ENCODE measurements at regions not wholly inside any gene's neighbourhood (a gene's known extent, or its start where the extent isn't known, plus 50 kb on each side); places are given as distances from the start of the nearest gene placed in this dataset.

DNA sequence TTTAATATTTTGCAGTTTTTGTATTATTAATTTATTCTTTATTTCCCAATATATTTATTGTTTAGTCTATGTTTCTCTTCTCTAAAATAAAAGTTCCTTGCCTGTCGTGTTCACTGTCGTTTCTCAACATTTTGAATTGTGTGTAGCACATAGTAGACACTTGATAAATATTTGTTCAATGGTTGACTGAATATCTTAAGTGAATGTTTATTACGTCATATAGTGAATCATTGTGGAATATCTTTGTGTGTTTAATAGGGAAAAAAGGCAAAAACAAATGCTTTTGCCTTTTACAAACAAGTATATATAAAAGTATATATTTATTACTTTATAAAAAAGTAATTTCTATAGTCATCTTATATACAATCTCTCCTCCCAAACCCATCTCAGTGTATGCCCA, 572.3 kb downstream of the EPHA3 start:
- no peaks in the 10 kb centered on the region for H3K9me3 ChIP-seq (ENCODE audit: control insufficient read depth in 2 of 2, insufficient read depth in 1 of 2, low read depth in 1 of 2, low read length in 1 of 2)
- H3K27me3 ChIP-seq (ENCODE audit: control insufficient read depth in 1 of 2, insufficient read depth in 2 of 2, low read length in 2 of 2), result no peaks in the 10 kb centered on the region
- H3K4me1 ChIP-seq (ENCODE audit: control insufficient read depth in 2 of 2, insufficient read depth in 2 of 2, low read length in 1 of 2), result no peaks in the 10 kb centered on the region
- 67 to 73% methylated on average over 3 of the region's 3 CpGs for WGBS, 2 donors
- no peak overlapping the region for H3K27ac ChIP-seq (ENCODE audit: low read depth in 2 of 2, low read length in 1 of 2)
- H3K36me3 ChIP-seq (ENCODE audit: control insufficient read depth in 2 of 2, insufficient read depth in 2 of 2, low read length in 1 of 2), result no peaks in the 10 kb centered on the region
- H3K4me3 ChIP-seq (ENCODE audit: low read depth in 1 of 2, low read length in 2 of 2), result no peak overlapping the region

DNA sequence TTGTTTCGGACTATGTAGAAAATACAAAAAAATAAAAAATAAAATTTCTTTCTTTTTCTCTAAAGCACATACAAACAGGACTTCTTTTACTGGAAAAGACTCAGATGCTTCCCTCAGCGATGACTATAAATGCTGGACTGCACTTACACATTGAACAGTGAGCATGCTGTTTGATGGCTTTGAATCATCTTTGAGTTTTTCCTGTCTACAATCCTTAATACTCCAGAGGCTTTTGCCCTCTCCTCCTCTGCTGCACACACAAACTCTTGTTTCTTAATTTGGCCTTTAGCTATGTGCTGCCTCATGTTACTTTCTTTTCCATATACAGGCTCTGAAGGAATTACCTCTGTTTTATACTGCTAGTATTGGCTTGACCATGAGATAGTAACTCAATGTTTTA, 575.1 kb downstream of the EPHA3 start:
- H3K36me3 ChIP-seq (ENCODE audit: control insufficient read depth in 2 of 2, insufficient read depth in 2 of 2, low read length in 1 of 2), result no peaks in the 10 kb centered on the region
- no peak overlapping the region for H3K4me3 ChIP-seq (ENCODE audit: low read depth in 1 of 2, low read length in 2 of 2)
- no peaks in the 10 kb centered on the region for H3K27me3 ChIP-seq (ENCODE audit: control insufficient read depth in 1 of 2, insufficient read depth in 2 of 2, low read length in 2 of 2)
- H3K27ac ChIP-seq (ENCODE audit: low read depth in 2 of 2, low read length in 1 of 2), result no peak overlapping the region
- H3K4me1 ChIP-seq (ENCODE audit: control insufficient read depth in 2 of 2, insufficient read depth in 2 of 2, low read length in 1 of 2), result no peaks in the 10 kb centered on the region
- H3K9me3 ChIP-seq (ENCODE audit: control insufficient read depth in 2 of 2, insufficient read depth in 1 of 2, low read depth in 1 of 2, low read length in 1 of 2), result no peaks in the 10 kb centered on the region
- WGBS, 2 donors, result 82 to 91% methylated on average over 2 of the region's 2 CpGs

- 95 to 97% methylated on average over 1 of the region's 1 CpG for WGBS, 2 donors
- no peaks in the 10 kb centered on the region for H3K36me3 ChIP-seq (ENCODE audit: control insufficient read depth in 2 of 2, insufficient read depth in 2 of 2, low read length in 1 of 2)
- H3K9me3 ChIP-seq (ENCODE audit: control insufficient read depth in 2 of 2, insufficient read depth in 1 of 2, low read depth in 1 of 2, low read length in 1 of 2), result peaks cover 0 to 2% of the 10 kb centered on the region in 2 donors
- H3K4me3 ChIP-seq (ENCODE audit: low read depth in 1 of 2, low read length in 2 of 2), result no peak overlapping the region
- H3K4me1 ChIP-seq (ENCODE audit: control insufficient read depth in 2 of 2, insufficient read depth in 2 of 2, low read length in 1 of 2), result no peaks in the 10 kb centered on the region
- H3K27me3 ChIP-seq (ENCODE audit: control insufficient read depth in 1 of 2, insufficient read depth in 2 of 2, low read length in 2 of 2), result no peaks in the 10 kb centered on the region
- no peak overlapping the region for H3K27ac ChIP-seq (ENCODE audit: low read depth in 2 of 2, low read length in 1 of 2)
These were observed 578.3 kb downstream of the EPHA3 start for GRCh38 chr3:89685731-89686130.

DNA sequence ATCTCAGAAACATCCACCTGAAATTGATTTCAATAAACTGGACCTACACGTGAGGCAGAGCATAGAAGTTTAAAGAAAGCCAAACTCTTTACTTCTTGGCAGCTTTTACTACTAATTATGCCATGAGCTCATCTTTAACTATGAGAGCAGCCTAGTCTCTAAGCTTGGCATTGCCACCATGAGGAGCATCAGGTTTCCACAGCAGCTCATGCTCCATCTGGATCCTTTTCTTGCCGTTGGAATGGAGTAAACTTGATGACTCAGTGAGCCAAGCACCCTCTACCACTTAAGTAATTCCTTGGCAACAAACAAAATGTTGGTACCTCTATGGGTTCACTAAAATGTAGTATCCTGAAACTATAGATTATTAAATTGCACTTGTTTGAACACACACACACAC, 583.2 kb downstream of the EPHA3 start:
- H3K4me1 ChIP-seq (ENCODE audit: control insufficient read depth in 2 of 2, insufficient read depth in 2 of 2, low read length in 1 of 2), result no peaks in the 10 kb centered on the region
- H3K27ac ChIP-seq (ENCODE audit: low read depth in 2 of 2, low read length in 1 of 2), result no peak overlapping the region
- H3K27me3 ChIP-seq (ENCODE audit: control insufficient read depth in 1 of 2, insufficient read depth in 2 of 2, low read length in 2 of 2), result no peaks in the 10 kb centered on the region
- no peak overlapping the region for H3K4me3 ChIP-seq (ENCODE audit: low read depth in 1 of 2, low read length in 2 of 2)
- peaks cover 0 to 2% of the 10 kb centered on the region in 2 donors for H3K9me3 ChIP-seq (ENCODE audit: control insufficient read depth in 2 of 2, insufficient read depth in 1 of 2, low read depth in 1 of 2, low read length in 1 of 2)
- H3K36me3 ChIP-seq (ENCODE audit: control insufficient read depth in 2 of 2, insufficient read depth in 2 of 2, low read length in 1 of 2), result no peaks in the 10 kb centered on the region
- 39 to 51% methylated on average over 2 of the region's 2 CpGs for WGBS, 2 donors

GRCh38 chr3:89692601-89693000, 585.2 kb downstream of the EPHA3 start:
- H3K4me3 ChIP-seq (ENCODE audit: low read depth in 1 of 2, low read length in 2 of 2), result no peak overlapping the region
- no peaks in the 10 kb centered on the region for H3K4me1 ChIP-seq (ENCODE audit: control insufficient read depth in 2 of 2, insufficient read depth in 2 of 2, low read length in 1 of 2)
- H3K27ac ChIP-seq (ENCODE audit: low read depth in 2 of 2, low read length in 1 of 2), result no peak overlapping the region
- no peaks in the 10 kb centered on the region for H3K27me3 ChIP-seq (ENCODE audit: control insufficient read depth in 1 of 2, insufficient read depth in 2 of 2, low read length in 2 of 2)
- 52 to 73% methylated on average over 1 of the region's 1 CpG for WGBS, 2 donors
- H3K36me3 ChIP-seq (ENCODE audit: control insufficient read depth in 2 of 2, insufficient read depth in 2 of 2, low read length in 1 of 2), result no peaks in the 10 kb centered on the region
- H3K9me3 ChIP-seq (ENCODE audit: control insufficient read depth in 2 of 2, insufficient read depth in 1 of 2, low read depth in 1 of 2, low read length in 1 of 2), result peaks cover 0 to 4% of the 10 kb centered on the region in 2 donors

DNA sequence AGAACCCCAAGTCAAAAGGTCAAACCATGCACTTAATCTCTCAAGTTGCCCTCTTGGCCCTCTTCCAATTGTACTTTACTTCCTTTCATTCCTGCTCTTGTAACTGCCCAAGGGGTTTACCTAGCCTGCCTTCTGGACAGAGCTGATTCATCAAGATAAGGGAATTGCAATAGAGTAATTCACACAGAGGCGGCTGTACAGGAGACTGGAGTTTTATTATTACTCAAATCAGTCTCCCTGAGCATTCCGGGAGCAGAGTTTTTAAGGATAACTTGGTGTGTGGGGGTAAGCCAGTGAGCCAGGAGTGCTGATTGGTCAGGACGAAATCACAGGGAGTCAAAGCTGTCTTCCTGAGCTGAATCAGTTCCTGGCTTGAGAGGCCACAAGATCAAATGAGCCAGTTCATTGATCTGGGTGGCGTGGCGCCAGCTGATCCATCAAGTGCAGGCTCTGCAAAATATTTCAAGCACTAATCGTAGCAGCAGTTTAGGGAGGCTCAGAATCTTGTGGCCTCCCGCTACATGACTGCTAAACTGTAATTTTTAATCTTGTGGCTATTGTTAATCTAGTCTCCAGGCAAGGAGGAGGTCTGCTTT, 590.0 kb downstream of the EPHA3 start:
- Histone ChIP-seq H3K36me3 (ENCODE audit: control insufficient read depth in 2 of 2, insufficient read depth in 2 of 2, low read length in 1 of 2) (no peaks in the 10 kb centered on the region), H3K4me1 (ENCODE audit: control insufficient read depth in 2 of 2, insufficient read depth in 2 of 2, low read length in 1 of 2) (no peaks in the 10 kb centered on the region), H3K27me3 (ENCODE audit: control insufficient read depth in 1 of 2, insufficient read depth in 2 of 2, low read length in 2 of 2) (no peaks in the 10 kb centered on the region), H3K9me3 (ENCODE audit: control insufficient read depth in 2 of 2, insufficient read depth in 1 of 2, low read depth in 1 of 2, low read length in 1 of 2) (peaks cover 0 to 4% of the 10 kb centered on the region in 2 donors), H3K4me3 (ENCODE audit: low read depth in 1 of 2, low read length in 2 of 2) (no peak overlapping the region), H3K27ac (ENCODE audit: low read depth in 2 of 2, low read length in 1 of 2) (no peak overlapping the region)
- 79 to 85% methylated on average over 7 of the region's 7 CpGs for WGBS, 2 donors

DNA sequence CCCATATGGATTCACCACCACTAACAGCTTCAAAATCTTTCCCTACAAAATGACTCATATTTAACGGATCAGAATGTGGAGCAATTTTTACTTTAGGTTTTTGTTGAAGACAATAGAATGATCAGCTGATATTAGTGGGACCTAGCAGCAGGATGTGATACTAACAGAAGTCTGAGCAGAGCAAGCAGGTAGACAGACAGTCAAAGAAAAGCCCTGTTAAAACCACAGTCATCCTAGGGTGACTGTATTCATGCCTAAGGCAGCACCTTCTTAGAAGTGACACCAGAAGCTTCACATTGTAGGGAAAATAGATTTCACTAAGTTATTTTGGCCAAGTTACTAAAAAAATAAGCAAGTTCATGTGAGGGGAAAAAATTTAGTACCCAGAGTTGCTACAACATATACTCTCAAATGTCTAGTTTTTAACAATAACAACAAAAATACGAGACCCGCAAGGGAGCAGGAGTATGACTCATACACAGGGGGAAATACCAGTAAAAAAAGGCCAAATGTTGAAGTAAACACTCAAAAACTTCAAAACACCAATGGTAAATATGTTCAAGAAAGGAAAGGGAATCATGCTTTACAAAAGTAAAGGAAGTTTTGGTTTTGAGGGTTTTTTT, 590.9 kb downstream of the EPHA3 start:
- H3K4me1 ChIP-seq (ENCODE audit: control insufficient read depth in 2 of 2, insufficient read depth in 2 of 2, low read length in 1 of 2), result no peaks in the 10 kb centered on the region
- peaks cover 0 to 4% of the 10 kb centered on the region in 2 donors for H3K9me3 ChIP-seq (ENCODE audit: control insufficient read depth in 2 of 2, insufficient read depth in 1 of 2, low read depth in 1 of 2, low read length in 1 of 2)
- H3K27ac ChIP-seq (ENCODE audit: low read depth in 2 of 2, low read length in 1 of 2), result no peak overlapping the region
- H3K4me3 ChIP-seq (ENCODE audit: low read depth in 1 of 2, low read length in 2 of 2), result no peak overlapping the region
- no peaks in the 10 kb centered on the region for H3K36me3 ChIP-seq (ENCODE audit: control insufficient read depth in 2 of 2, insufficient read depth in 2 of 2, low read length in 1 of 2)
- no peaks in the 10 kb centered on the region for H3K27me3 ChIP-seq (ENCODE audit: control insufficient read depth in 1 of 2, insufficient read depth in 2 of 2, low read length in 2 of 2)
- WGBS, 2 donors, result 87 to 94% methylated on average over 3 of the region's 3 CpGs

- no peaks in the 10 kb centered on the region for H3K27me3 ChIP-seq (ENCODE audit: control insufficient read depth in 1 of 2, insufficient read depth in 2 of 2, low read length in 2 of 2)
- 77 to 85% methylated on average over 4 of the region's 4 CpGs for WGBS, 2 donors
- peaks cover 4% of the 10 kb centered on the region in 2 donors for H3K9me3 ChIP-seq (ENCODE audit: control insufficient read depth in 2 of 2, insufficient read depth in 1 of 2, low read depth in 1 of 2, low read length in 1 of 2)
- H3K36me3 ChIP-seq (ENCODE audit: control insufficient read depth in 2 of 2, insufficient read depth in 2 of 2, low read length in 1 of 2), result no peaks in the 10 kb centered on the region
- no peaks in the 10 kb centered on the region for H3K4me1 ChIP-seq (ENCODE audit: control insufficient read depth in 2 of 2, insufficient read depth in 2 of 2, low read length in 1 of 2)
- no peak overlapping the region for H3K4me3 ChIP-seq (ENCODE audit: low read depth in 1 of 2, low read length in 2 of 2)
- H3K27ac ChIP-seq (ENCODE audit: low read depth in 2 of 2, low read length in 1 of 2), result no peak overlapping the region
These were observed 591.8 kb downstream of the EPHA3 start for GRCh38 chr3:89699229-89699628.

DNA sequence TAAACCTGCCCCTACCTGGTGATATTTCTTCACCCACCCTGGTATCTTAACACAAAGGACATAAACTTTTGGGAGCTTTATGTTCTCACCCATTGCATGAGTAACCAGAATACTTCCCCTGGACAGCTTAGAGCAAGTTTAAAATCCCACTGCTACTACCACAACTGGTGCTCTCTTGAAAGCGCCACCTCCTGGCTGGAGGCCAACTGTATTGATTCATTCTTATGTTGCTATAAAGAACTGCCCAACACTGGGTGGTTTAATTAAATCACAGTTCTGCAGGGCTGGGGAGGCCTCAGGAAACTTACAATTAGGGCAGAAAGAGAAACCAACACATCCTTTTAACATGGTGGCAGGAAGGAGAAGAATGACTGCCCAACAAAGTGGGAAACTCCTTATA, 592.4 kb downstream of the EPHA3 start:
- no peaks in the 10 kb centered on the region for H3K4me1 ChIP-seq (ENCODE audit: control insufficient read depth in 2 of 2, insufficient read depth in 2 of 2, low read length in 1 of 2)
- peaks cover 4% of the 10 kb centered on the region in 2 donors for H3K9me3 ChIP-seq (ENCODE audit: control insufficient read depth in 2 of 2, insufficient read depth in 1 of 2, low read depth in 1 of 2, low read length in 1 of 2)
- H3K36me3 ChIP-seq (ENCODE audit: control insufficient read depth in 2 of 2, insufficient read depth in 2 of 2, low read length in 1 of 2), result no peaks in the 10 kb centered on the region
- H3K27me3 ChIP-seq (ENCODE audit: control insufficient read depth in 1 of 2, insufficient read depth in 2 of 2, low read length in 2 of 2), result no peaks in the 10 kb centered on the region
- no peak overlapping the region for H3K4me3 ChIP-seq (ENCODE audit: low read depth in 1 of 2, low read length in 2 of 2)
- 83 to 93% methylated on average over 1 of the region's 1 CpG for WGBS, 2 donors
- no peak overlapping the region for H3K27ac ChIP-seq (ENCODE audit: low read depth in 2 of 2, low read length in 1 of 2)

DNA sequence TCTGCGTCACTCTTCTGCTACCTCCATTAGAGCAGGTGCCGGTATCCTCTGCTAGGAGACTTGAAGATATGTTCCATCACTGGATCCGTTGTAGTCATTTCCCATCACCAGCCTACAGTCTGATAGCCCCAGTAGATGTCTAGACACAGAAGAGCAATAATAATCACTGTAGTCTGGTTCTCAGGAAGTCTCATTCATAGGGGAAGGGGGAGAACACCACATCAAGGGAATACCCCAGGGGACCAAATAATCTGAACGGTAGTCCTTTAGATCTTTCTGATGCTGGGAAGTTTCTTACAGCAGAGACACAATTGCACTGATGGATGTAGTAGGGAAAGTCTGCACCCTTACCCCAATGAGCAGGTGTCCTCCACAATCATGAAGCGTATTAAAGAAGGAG, 595.0 kb downstream of the EPHA3 start:
- no peaks in the 10 kb centered on the region for H3K4me1 ChIP-seq (ENCODE audit: control insufficient read depth in 2 of 2, insufficient read depth in 2 of 2, low read length in 1 of 2)
- no peak overlapping the region for H3K27ac ChIP-seq (ENCODE audit: low read depth in 2 of 2, low read length in 1 of 2)
- H3K4me3 ChIP-seq (ENCODE audit: low read depth in 1 of 2, low read length in 2 of 2), result no peak overlapping the region
- peaks cover 2 to 4% of the 10 kb centered on the region in 2 donors for H3K9me3 ChIP-seq (ENCODE audit: control insufficient read depth in 2 of 2, insufficient read depth in 1 of 2, low read depth in 1 of 2, low read length in 1 of 2)
- WGBS, 2 donors, result 78 to 88% methylated on average over 5 of the region's 5 CpGs
- H3K27me3 ChIP-seq (ENCODE audit: control insufficient read depth in 1 of 2, insufficient read depth in 2 of 2, low read length in 2 of 2), result no peaks in the 10 kb centered on the region
- H3K36me3 ChIP-seq (ENCODE audit: control insufficient read depth in 2 of 2, insufficient read depth in 2 of 2, low read length in 1 of 2), result no peaks in the 10 kb centered on the region

Measured in esophagus (tissue), 2 donors.